ENCODE measurements at regions not wholly inside any gene's neighbourhood (a gene's known extent, or its start where the extent isn't known, plus 50 kb on each side); places are given as distances from the start of the nearest gene placed in this dataset.
"Not testable (repeated sequence)": the region's sequence is repeated elsewhere in the genome, so short reads cannot be mapped to it uniquely, and the experiment has no call there.

GRCh38 chr2:95670686-95671085 lies 78.9 kb downstream of the TRIM43 start:
- peaks cover 0 to 8% (median 6%) of the 10 kb centered on the region in 5 donors for H3K4me1 ChIP-seq (ENCODE audit: control insufficient read depth in 5 of 5, insufficient read depth in 5 of 5, low read length in 5 of 5)
- no peaks in the 10 kb centered on the region for H3K36me3 ChIP-seq (ENCODE audit: control insufficient read depth in 5 of 5, insufficient read depth in 5 of 5, low read length in 5 of 5)
- H3K27ac ChIP-seq (ENCODE audit: low read depth, low read length), result no peak overlapping the region
- no peak overlapping the region for H3K4me3 ChIP-seq (ENCODE audit: low read depth in 1 of 5, low read length in 5 of 5)
- no peak overlapping the region for H3K9ac ChIP-seq (ENCODE audit: low read length in 5 of 5)
- peaks cover 0 to 2% (median 0%) of the 10 kb centered on the region in 5 donors for H3K27me3 ChIP-seq (ENCODE audit: control insufficient read depth in 5 of 5, insufficient read depth in 4 of 5, low read length in 5 of 5)
- H3K9me3 ChIP-seq (ENCODE audit: control insufficient read depth in 5 of 5, low read length in 5 of 5), result no peaks in the 10 kb centered on the region

- not testable (repeated sequence) for H3K9ac ChIP-seq (ENCODE audit: low read length in 5 of 5); H3K4me1 ChIP-seq (ENCODE audit: control insufficient read depth in 5 of 5, insufficient read depth in 5 of 5, low read length in 5 of 5); H3K4me3 ChIP-seq (ENCODE audit: low read depth in 1 of 5, low read length in 5 of 5); H3K9me3 ChIP-seq (ENCODE audit: control insufficient read depth in 5 of 5, low read length in 5 of 5); H3K27ac ChIP-seq (ENCODE audit: low read depth, low read length); H3K27me3 ChIP-seq (ENCODE audit: control insufficient read depth in 5 of 5, insufficient read depth in 4 of 5, low read length in 5 of 5); H3K36me3 ChIP-seq (ENCODE audit: control insufficient read depth in 5 of 5, insufficient read depth in 5 of 5, low read length in 5 of 5)
Observed at GRCh38 chr2:95671171-95671570, 79.4 kb downstream of the TRIM43 start.

- not testable (repeated sequence) for H3K9ac ChIP-seq (ENCODE audit: low read length in 5 of 5); H3K4me1 ChIP-seq (ENCODE audit: control insufficient read depth in 5 of 5, insufficient read depth in 5 of 5, low read length in 5 of 5); H3K27me3 ChIP-seq (ENCODE audit: control insufficient read depth in 5 of 5, insufficient read depth in 4 of 5, low read length in 5 of 5); H3K36me3 ChIP-seq (ENCODE audit: control insufficient read depth in 5 of 5, insufficient read depth in 5 of 5, low read length in 5 of 5); H3K27ac ChIP-seq (ENCODE audit: low read depth, low read length); H3K9me3 ChIP-seq (ENCODE audit: control insufficient read depth in 5 of 5, low read length in 5 of 5); H3K4me3 ChIP-seq (ENCODE audit: low read depth in 1 of 5, low read length in 5 of 5)
Observed at GRCh38 chr2:95671992-95672391, 80.2 kb downstream of the TRIM43 start.

- H3K9me3 ChIP-seq (ENCODE audit: control insufficient read depth in 5 of 5, low read length in 5 of 5); H3K36me3 ChIP-seq (ENCODE audit: control insufficient read depth in 5 of 5, insufficient read depth in 5 of 5, low read length in 5 of 5); H3K9ac ChIP-seq (ENCODE audit: low read length in 5 of 5); H3K27ac ChIP-seq (ENCODE audit: low read depth, low read length); H3K27me3 ChIP-seq (ENCODE audit: control insufficient read depth in 5 of 5, insufficient read depth in 4 of 5, low read length in 5 of 5); H3K4me1 ChIP-seq (ENCODE audit: control insufficient read depth in 5 of 5, insufficient read depth in 5 of 5, low read length in 5 of 5); H3K4me3 ChIP-seq (ENCODE audit: low read depth in 1 of 5, low read length in 5 of 5): not testable (repeated sequence)
Observed at GRCh38 chr2:95672500-95672899, 80.7 kb downstream of the TRIM43 start.

- Histone ChIP-seq H3K9ac (ENCODE audit: low read length in 5 of 5) (no peak overlapping the region), H3K4me3 (ENCODE audit: low read depth in 1 of 5, low read length in 5 of 5) (no peak overlapping the region), H3K27me3 (ENCODE audit: control insufficient read depth in 5 of 5, insufficient read depth in 4 of 5, low read length in 5 of 5) (peaks cover 0 to 2% (median 0%) of the 10 kb centered on the region in 5 donors), H3K36me3 (ENCODE audit: control insufficient read depth in 5 of 5, insufficient read depth in 5 of 5, low read length in 5 of 5) (no peaks in the 10 kb centered on the region), H3K27ac (ENCODE audit: low read depth, low read length) (no peak overlapping the region), H3K4me1 (ENCODE audit: control insufficient read depth in 5 of 5, insufficient read depth in 5 of 5, low read length in 5 of 5) (peaks cover 0 to 8% (median 6%) of the 10 kb centered on the region in 5 donors), H3K9me3 (ENCODE audit: control insufficient read depth in 5 of 5, low read length in 5 of 5) (no peaks in the 10 kb centered on the region)
Observed at GRCh38 chr2:95674186-95674585, 82.4 kb downstream of the TRIM43 start.

- H3K9ac ChIP-seq (ENCODE audit: low read length in 5 of 5); H3K27ac ChIP-seq (ENCODE audit: low read depth, low read length); H3K27me3 ChIP-seq (ENCODE audit: control insufficient read depth in 5 of 5, insufficient read depth in 4 of 5, low read length in 5 of 5); H3K9me3 ChIP-seq (ENCODE audit: control insufficient read depth in 5 of 5, low read length in 5 of 5); H3K36me3 ChIP-seq (ENCODE audit: control insufficient read depth in 5 of 5, insufficient read depth in 5 of 5, low read length in 5 of 5); H3K4me3 ChIP-seq (ENCODE audit: low read depth in 1 of 5, low read length in 5 of 5); H3K4me1 ChIP-seq (ENCODE audit: control insufficient read depth in 5 of 5, insufficient read depth in 5 of 5, low read length in 5 of 5): not testable (repeated sequence)
Observed at GRCh38 chr2:95676573-95676972, 84.8 kb downstream of the TRIM43 start.

GRCh38 chr2:95677346-95677745 lies 85.5 kb downstream of the TRIM43 start:
- H3K4me3 ChIP-seq (ENCODE audit: low read depth in 1 of 5, low read length in 5 of 5), result no peak overlapping the region
- no peak overlapping the region for H3K9ac ChIP-seq (ENCODE audit: low read length in 5 of 5)
- H3K9me3 ChIP-seq (ENCODE audit: control insufficient read depth in 5 of 5, low read length in 5 of 5), result no peaks in the 10 kb centered on the region
- peaks cover 3 to 8% (median 7%) of the 10 kb centered on the region in 5 donors for H3K4me1 ChIP-seq (ENCODE audit: control insufficient read depth in 5 of 5, insufficient read depth in 5 of 5, low read length in 5 of 5)
- H3K27ac ChIP-seq (ENCODE audit: low read depth, low read length), result no peak overlapping the region
- no peaks in the 10 kb centered on the region for H3K36me3 ChIP-seq (ENCODE audit: control insufficient read depth in 5 of 5, insufficient read depth in 5 of 5, low read length in 5 of 5)
- no peaks in the 10 kb centered on the region for H3K27me3 ChIP-seq (ENCODE audit: control insufficient read depth in 5 of 5, insufficient read depth in 4 of 5, low read length in 5 of 5)

- peaks cover 3 to 13% (median 10%) of the 10 kb centered on the region in 5 donors for H3K4me1 ChIP-seq (ENCODE audit: control insufficient read depth in 5 of 5, insufficient read depth in 5 of 5, low read length in 5 of 5)
- not testable (repeated sequence) for H3K4me3 ChIP-seq (ENCODE audit: low read depth in 1 of 5, low read length in 5 of 5); H3K27me3 ChIP-seq (ENCODE audit: control insufficient read depth in 5 of 5, insufficient read depth in 4 of 5, low read length in 5 of 5); H3K27ac ChIP-seq (ENCODE audit: low read depth, low read length); H3K9me3 ChIP-seq (ENCODE audit: control insufficient read depth in 5 of 5, low read length in 5 of 5); H3K36me3 ChIP-seq (ENCODE audit: control insufficient read depth in 5 of 5, insufficient read depth in 5 of 5, low read length in 5 of 5); H3K9ac ChIP-seq (ENCODE audit: low read length in 5 of 5)
Observed at GRCh38 chr2:95677833-95678232, 86.0 kb downstream of the TRIM43 start.

- H3K9me3 ChIP-seq (ENCODE audit: control insufficient read depth in 5 of 5, low read length in 5 of 5); H3K27ac ChIP-seq (ENCODE audit: low read depth, low read length); H3K36me3 ChIP-seq (ENCODE audit: control insufficient read depth in 5 of 5, insufficient read depth in 5 of 5, low read length in 5 of 5); H3K27me3 ChIP-seq (ENCODE audit: control insufficient read depth in 5 of 5, insufficient read depth in 4 of 5, low read length in 5 of 5); H3K9ac ChIP-seq (ENCODE audit: low read length in 5 of 5); H3K4me3 ChIP-seq (ENCODE audit: low read depth in 1 of 5, low read length in 5 of 5): not testable (repeated sequence)
- H3K4me1 ChIP-seq (ENCODE audit: control insufficient read depth in 5 of 5, insufficient read depth in 5 of 5, low read length in 5 of 5), result peaks cover 3 to 18% (median 17%) of the 10 kb centered on the region in 5 donors
Observed at GRCh38 chr2:95681158-95681557, 89.4 kb downstream of the TRIM43 start.

- H3K4me3 ChIP-seq (ENCODE audit: low read depth in 1 of 5, low read length in 5 of 5); H3K27me3 ChIP-seq (ENCODE audit: control insufficient read depth in 5 of 5, insufficient read depth in 4 of 5, low read length in 5 of 5); H3K9me3 ChIP-seq (ENCODE audit: control insufficient read depth in 5 of 5, low read length in 5 of 5); H3K9ac ChIP-seq (ENCODE audit: low read length in 5 of 5); H3K36me3 ChIP-seq (ENCODE audit: control insufficient read depth in 5 of 5, insufficient read depth in 5 of 5, low read length in 5 of 5); H3K27ac ChIP-seq (ENCODE audit: low read depth, low read length): not testable (repeated sequence)
- H3K4me1 ChIP-seq (ENCODE audit: control insufficient read depth in 5 of 5, insufficient read depth in 5 of 5, low read length in 5 of 5), result peaks cover 6 to 22% (median 20%) of the 10 kb centered on the region in 5 donors
Observed at GRCh38 chr2:95681589-95682081, 89.8 kb downstream of the TRIM43 start.

Measured in subcutaneous abdominal adipose tissue (tissue), 5 donors.